ENCODE measurements at regions not wholly inside any gene's neighbourhood (a gene's known extent, or its start where the extent isn't known, plus 50 kb on each side); places are given as distances from the start of the nearest gene placed in this dataset.

- DNase-seq (ENCODE audit: low read depth, low spot score): no peak
These were observed 121.6 kb downstream of the NCOR2 start for GRCh38 chr12:124445826-124446225.

GRCh38 chr12:124445121-124445718 is 122.2 kb downstream of the NCOR2 start:
- no peak for DNase-seq (ENCODE audit: low read depth, low spot score)

- DNase-seq (ENCODE audit: low read depth, low spot score): no peak
These were observed 123.3 kb downstream of the NCOR2 start for GRCh38 chr12:124443931-124444712.

- DNase-seq (ENCODE audit: low read depth, low spot score): no peak
These were observed 124.5 kb downstream of the NCOR2 start for GRCh38 chr12:124442772-124443445.

DNA sequence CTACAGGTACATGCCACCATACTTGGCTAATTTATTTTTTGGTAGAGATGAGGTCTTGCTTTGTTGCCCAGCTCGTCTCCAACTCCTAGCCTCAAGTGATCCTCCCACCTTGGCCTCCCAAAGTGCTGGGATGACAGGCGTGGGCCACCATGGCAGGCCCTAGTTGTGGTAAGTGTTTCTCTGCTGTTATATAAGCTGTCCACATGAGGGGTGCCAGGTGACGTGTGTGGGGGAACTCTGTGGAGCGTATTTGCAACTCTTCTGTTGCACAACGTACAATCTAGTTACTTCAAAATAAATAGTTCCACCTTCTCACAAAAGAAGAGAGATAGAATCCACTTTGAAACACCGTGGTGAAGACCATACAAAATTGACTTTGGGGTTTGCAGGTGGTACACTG is 125.1 kb downstream of the NCOR2 start:
- no peak for DNase-seq (ENCODE audit: low read depth, low spot score)

GRCh38 chr12:124441443-124442194 is 125.8 kb downstream of the NCOR2 start:
- no peak for DNase-seq (ENCODE audit: low read depth, low spot score)

DNA sequence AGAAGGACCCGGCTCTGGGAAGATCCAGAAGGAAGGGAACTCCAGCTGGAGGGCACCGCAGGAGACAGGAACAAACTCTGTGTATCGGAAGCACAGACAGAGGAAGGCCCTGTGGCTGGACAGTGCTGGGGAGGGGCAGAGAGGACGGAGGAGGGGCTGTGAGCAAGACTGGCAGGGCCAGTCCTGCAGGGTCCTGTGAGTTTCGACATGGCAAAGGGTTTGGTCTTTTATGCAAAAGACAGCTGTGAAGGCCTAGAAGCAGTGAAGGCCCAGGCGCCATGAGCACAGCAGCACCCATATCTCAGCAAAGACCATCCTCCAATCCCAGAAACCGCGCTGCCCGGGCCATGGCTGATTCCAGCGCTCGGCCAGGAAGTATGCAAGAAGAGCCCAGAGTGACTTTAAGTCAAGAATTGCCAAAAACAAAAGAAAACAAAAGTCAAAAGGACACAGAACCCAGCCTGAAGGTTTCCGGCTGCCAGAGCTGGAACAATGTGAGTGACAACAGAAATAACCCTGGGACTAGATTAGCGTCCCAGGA is 126.5 kb downstream of the NCOR2 start:
- DNase-seq (ENCODE audit: low read depth, low spot score): no peak

GRCh38 chr12:124440031-124440626 is 127.3 kb downstream of the NCOR2 start:
- no peak for DNase-seq (ENCODE audit: low read depth, low spot score)

- DNase-seq (ENCODE audit: low read depth, low spot score): no peak
These were observed 128.9 kb downstream of the NCOR2 start for GRCh38 chr12:124438437-124439056.

GRCh38 chr12:124437617-124438436 is 129.6 kb downstream of the NCOR2 start:
- no peak for DNase-seq (ENCODE audit: low read depth, low spot score)

- no peak for DNase-seq (ENCODE audit: low read depth, low spot score)
These were observed 130.3 kb downstream of the NCOR2 start for GRCh38 chr12:124437121-124437520.

DNA sequence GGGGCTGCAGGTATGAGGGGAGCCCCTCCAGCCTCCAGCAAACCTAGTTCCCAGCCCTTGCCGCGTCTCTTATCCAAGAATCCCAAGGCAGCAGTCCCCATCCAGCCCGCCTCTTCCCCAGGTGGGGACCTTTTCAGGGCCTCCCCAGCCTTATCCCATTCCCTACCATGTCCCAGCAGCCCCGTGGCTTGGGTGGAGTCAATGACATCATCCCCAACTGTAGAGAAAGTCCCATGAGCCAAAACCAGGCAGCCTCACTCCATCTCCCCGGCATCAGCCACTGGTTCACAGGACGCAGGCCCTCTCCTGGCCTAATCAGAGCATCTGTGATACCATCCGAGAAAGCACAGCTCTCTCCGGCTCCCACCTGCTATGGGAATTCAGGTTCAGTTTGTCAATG is 131.0 kb downstream of the NCOR2 start:
- no peak for DNase-seq (ENCODE audit: low read depth, low spot score)

DNA sequence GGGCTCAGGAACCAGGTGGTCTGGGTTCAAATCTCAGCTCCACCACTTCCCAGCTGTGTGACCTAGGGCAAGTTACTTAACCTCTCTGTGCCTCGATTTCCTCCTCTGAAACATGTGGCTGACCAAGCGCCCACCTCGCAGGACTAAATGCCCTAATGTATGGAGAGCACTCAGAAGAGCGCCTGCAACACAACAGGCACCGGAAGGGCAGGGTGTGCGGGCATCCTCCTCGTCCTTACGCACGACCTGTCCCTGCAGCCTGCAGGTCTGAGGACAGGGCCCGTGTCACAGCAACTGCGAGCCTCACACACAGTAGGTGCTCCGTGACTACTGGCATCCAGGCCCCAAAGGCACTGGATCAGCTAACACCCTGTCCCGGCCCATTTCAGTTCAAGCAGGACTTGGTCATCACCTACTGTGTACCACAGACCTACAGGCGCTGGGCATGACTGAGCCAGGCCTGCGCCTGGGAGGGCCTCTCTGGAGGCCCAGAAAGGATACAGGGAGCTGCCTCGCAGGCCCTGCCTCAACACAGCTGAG is 131.5 kb downstream of the NCOR2 start:
- no peak for DNase-seq (ENCODE audit: low read depth, low spot score)

- DNase-seq (ENCODE audit: low read depth, low spot score): no peak
These were observed 132.2 kb downstream of the NCOR2 start for GRCh38 chr12:124434951-124435805.

DNA sequence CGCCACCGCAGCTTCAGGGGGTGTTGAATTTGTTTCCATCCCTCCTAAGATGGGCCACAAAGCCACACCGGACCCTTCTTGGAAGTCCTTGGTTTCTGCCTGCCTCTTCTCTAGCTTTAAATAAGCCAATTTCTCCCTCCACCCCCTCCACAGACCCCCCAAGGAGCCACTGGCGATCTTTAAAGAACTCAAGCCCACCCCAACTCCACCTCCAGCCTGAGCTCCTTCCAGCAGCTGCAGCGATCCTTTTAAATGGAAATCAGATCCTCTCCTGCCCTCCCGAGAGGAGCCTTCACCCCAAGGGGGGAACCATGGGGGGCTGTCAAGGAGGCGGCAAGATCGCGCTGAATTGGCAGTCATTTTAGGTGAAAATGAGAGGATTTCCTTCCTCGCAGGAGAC is 133.1 kb downstream of the NCOR2 start:
- no peak for DNase-seq (ENCODE audit: low read depth, low spot score)

- DNase-seq (ENCODE audit: low read depth, low spot score): no peak
These were observed 133.5 kb downstream of the NCOR2 start for GRCh38 chr12:124433879-124434278.

DNA sequence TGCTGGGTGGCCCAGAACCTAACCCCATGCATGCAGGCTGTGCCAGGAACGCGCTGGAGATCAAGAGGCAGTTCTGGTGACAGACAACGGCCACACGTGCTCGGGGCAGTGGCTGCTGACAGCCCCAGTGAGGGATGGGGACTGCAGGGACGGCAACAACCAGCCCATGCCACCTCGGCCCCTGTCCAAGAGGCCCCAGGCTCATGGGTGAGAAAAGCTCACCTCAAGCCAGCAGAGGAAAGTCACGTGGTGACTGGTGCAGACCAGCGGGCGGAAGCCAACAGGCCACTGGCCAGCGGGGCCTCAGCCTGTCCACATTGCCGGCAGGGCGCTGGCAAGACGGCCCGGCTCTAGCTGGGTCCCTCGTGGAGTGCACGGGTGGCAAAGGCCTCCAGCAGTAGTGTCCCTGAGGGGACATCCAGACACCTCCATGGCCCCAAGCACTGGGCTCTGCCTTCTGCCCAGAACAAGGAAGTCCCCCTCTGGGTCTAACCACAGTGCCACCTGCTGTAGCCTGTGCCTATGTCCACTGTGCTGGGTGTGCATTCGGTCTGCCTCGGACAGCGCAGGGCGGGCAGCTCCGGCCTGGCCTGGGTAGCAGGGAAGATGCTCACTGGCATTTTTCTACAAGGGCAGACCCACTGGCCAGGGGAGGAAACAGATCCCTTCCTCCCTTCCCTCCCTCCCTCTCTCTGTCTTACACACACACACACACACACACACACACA is 134.1 kb downstream of the NCOR2 start:
- no peak for DNase-seq (ENCODE audit: low read depth, low spot score)

DNA sequence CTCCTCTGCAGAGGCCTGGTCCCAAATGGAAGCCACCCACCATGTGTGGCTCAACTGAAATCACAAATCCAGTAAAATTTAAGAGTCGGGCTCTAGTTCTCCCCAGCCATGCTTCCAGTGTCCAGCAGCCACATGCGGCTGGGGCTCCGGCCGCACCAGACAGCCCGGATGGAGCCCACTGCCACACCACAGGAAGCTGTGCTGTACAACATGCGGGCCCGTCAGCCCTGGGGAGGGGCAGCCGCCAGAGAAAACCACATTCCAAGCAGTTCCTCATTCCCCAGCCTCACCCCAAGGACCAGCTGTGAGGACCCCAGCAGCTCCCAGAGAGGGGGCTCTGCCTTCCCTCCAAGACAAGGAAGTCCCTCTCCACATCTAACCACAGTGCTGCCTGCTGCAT is 135.0 kb downstream of the NCOR2 start:
- no peak for DNase-seq (ENCODE audit: low read depth, low spot score)
